Naive B cell (primary cell): ENCODE measurements at regions not wholly inside any gene's neighbourhood (a gene's known extent, or its start where the extent isn't known, plus 50 kb on each side); places are given as distances from the start of the nearest gene placed in this dataset.

Source experiments
- ATAC-seq, 2 donors: fragments of 150-1000 bp; cut with Tn5 transposase; 2 replicates each; pipeline ENCODE4 v1.10.0; 2021; ENCODE audit warnings: low read depth in 2 of 2, mild to moderate bottlenecking in 2 of 2, moderate library complexity in 2 of 2
- DNase-seq: peaks from one replicate; pipeline ENCODE4 v3.0.0; 2022
- H3K27ac Mint-ChIP-seq, 6 donors: one replicate each; pipeline ENCODE4 v1.8.0; 2020 to 2022; ENCODE audit warnings: mild to moderate bottlenecking in 6 of 6, mixed read lengths in 6 of 6, moderate library complexity in 5 of 6, inconsistent platforms in 2 of 6
- H3K27me3 Mint-ChIP-seq, 3 donors: one replicate each; pipeline ENCODE4 v1.8.0; 2021 to 2022; ENCODE audit warnings: mixed read lengths in 3 of 3, mild to moderate bottlenecking in 1 of 3
- H3K36me3 Mint-ChIP-seq, 2 donors: one replicate each; pipeline ENCODE4 v1.8.0; 2020 to 2022; ENCODE audit warnings: mixed read lengths in 2 of 2, inconsistent platforms in 1 of 2, mild to moderate bottlenecking in 1 of 2
- H3K4me1 Mint-ChIP-seq, 3 donors: one replicate each; pipeline ENCODE4 v1.8.0; 2020 to 2022; ENCODE audit warnings: mixed read lengths in 3 of 3, inconsistent platforms in 1 of 3, mild to moderate bottlenecking in 1 of 3, moderate library complexity in 1 of 3
- H3K4me3 Mint-ChIP-seq, 8 donors: one replicate each; pipeline ENCODE4 v1.8.0; 2020 to 2022; ENCODE audit warnings: mild to moderate bottlenecking in 8 of 8, mixed read lengths in 8 of 8, moderate library complexity in 8 of 8, inconsistent platforms in 2 of 8
- H3K9me3 Mint-ChIP-seq, 7 donors: one replicate each; pipeline ENCODE4 v1.8.0; 2020 to 2022; ENCODE audit warnings: mixed read lengths in 7 of 7, mild to moderate bottlenecking in 5 of 7, inconsistent platforms in 2 of 7, moderate library complexity in 1 of 7

DNA sequence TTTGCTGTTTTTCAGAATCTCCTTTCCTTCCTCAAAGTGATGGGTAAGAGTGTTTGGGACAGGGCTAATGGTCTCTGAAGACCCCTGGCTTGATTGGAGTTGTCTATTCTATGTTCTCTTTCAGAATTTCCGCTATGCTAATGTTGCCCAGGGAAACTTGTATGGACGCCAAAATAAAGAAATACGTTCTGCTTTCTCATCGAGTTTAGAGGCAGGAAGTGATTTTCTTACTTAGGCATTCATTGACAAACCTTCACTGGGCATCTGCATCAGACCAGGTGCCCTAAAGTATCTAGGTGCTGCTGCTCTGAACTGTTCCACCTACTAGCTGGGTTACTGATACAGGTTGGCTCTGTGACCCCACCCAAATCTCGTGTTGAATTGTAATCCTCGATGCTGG is 787.9 kb upstream of the EEF2KMT start:
- Mint-ChIP-seq H3K36me3 (no peaks in the 10 kb centered on the region), H3K4me3 (no peak overlapping the region), H3K4me1 (no peaks in the 10 kb centered on the region), H3K27me3 (peaks cover 0 to 5% (median 0%) of the 10 kb centered on the region in 3 donors), H3K9me3 (peaks cover 2 to 9% (median 5%) of the 10 kb centered on the region in 7 donors), H3K27ac (no peak overlapping the region)
- no peak for ATAC-seq
- DNase-seq: no peak

DNA sequence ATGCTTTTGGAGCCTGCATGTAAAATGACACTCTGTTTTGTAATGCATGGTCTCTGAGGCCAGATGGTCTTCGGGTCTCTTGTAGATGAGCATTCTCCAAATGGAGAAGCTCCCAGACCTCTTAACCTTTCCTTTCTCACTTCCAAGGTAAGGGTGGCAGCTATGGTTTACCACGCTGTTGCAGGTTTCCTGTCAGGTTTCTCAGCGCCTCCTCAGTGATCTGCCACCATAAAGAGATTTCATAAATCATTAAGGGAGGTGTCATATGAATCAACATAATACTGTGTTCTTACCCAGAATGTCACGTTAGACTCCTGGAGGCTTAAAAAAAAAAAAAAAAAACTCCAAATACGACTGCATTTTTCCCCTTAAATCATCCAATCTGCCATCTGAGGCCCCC is 787.4 kb upstream of the EEF2KMT start:
- Mint-ChIP-seq H3K36me3 (no peaks in the 10 kb centered on the region), H3K27me3 (peaks cover 0 to 5% (median 0%) of the 10 kb centered on the region in 3 donors), H3K27ac (no peak overlapping the region), H3K4me3 (no peak overlapping the region), H3K4me1 (no peaks in the 10 kb centered on the region), H3K9me3 (peaks cover 2 to 9% (median 5%) of the 10 kb centered on the region in 7 donors)
- no peak for ATAC-seq
- DNase-seq: no peak

- H3K36me3 Mint-ChIP-seq: no peaks in the 10 kb centered on the region
- ATAC-seq: no peak
Measured at GRCh38 chr16:5884339-5884738, 786.7 kb upstream of the EEF2KMT start.

GRCh38 chr16:5882087-5882640 is 784.6 kb upstream of the EEF2KMT start:
- no peak for ATAC-seq

More at GRCh38 chr16:5884339-5884738, 786.7 kb upstream of the EEF2KMT start:
- peaks cover 0 to 5% (median 0%) of the 10 kb centered on the region in 3 donors for H3K27me3 Mint-ChIP-seq
- no peak overlapping the region for H3K27ac Mint-ChIP-seq
- no peak for DNase-seq
- no peak overlapping the region for H3K4me3 Mint-ChIP-seq
- H3K4me1 Mint-ChIP-seq: no peaks in the 10 kb centered on the region
- H3K9me3 Mint-ChIP-seq: peaks cover 2 to 9% (median 5%) of the 10 kb centered on the region in 7 donors

GRCh38 chr16:5875416-5875815 is 777.8 kb upstream of the EEF2KMT start:
- H3K27me3 Mint-ChIP-seq: peaks cover 0 to 4% (median 0%) of the 10 kb centered on the region in 3 donors
- H3K4me1 Mint-ChIP-seq: no peaks in the 10 kb centered on the region
- no peak overlapping the region for H3K4me3 Mint-ChIP-seq
- ATAC-seq: no peak
- DNase-seq: no peak
- no peak overlapping the region for H3K27ac Mint-ChIP-seq
- H3K9me3 Mint-ChIP-seq: peaks cover 0 to 13% (median 5%) of the 10 kb centered on the region in 7 donors
- no peaks in the 10 kb centered on the region for H3K36me3 Mint-ChIP-seq

More at GRCh38 chr16:5882087-5882640, 784.6 kb upstream of the EEF2KMT start:
- Mint-ChIP-seq H3K36me3 (no peaks in the 10 kb centered on the region), H3K27me3 (peaks cover 0 to 5% (median 0%) of the 10 kb centered on the region in 3 donors), H3K9me3 (peaks cover 0 to 9% (median 2%) of the 10 kb centered on the region in 7 donors), H3K27ac (no peak overlapping the region), H3K4me1 (no peaks in the 10 kb centered on the region), H3K4me3 (no peak overlapping the region)
- no peak for DNase-seq

GRCh38 chr16:5874899-5875298 is 777.3 kb upstream of the EEF2KMT start:
- H3K27ac Mint-ChIP-seq: no peak overlapping the region
- no peaks in the 10 kb centered on the region for H3K36me3 Mint-ChIP-seq
- no peak for ATAC-seq
- H3K4me3 Mint-ChIP-seq: no peak overlapping the region
- no peak for DNase-seq
- peaks cover 0 to 13% (median 5%) of the 10 kb centered on the region in 7 donors for H3K9me3 Mint-ChIP-seq
- peaks cover 0 to 4% (median 0%) of the 10 kb centered on the region in 3 donors for H3K27me3 Mint-ChIP-seq
- H3K4me1 Mint-ChIP-seq: no peaks in the 10 kb centered on the region

GRCh38 chr16:5873221-5873620 is 775.6 kb upstream of the EEF2KMT start:
- Mint-ChIP-seq H3K9me3 (peaks cover 0 to 13% (median 5%) of the 10 kb centered on the region in 7 donors), H3K27me3 (peaks cover 0 to 4% (median 0%) of the 10 kb centered on the region in 3 donors), H3K4me3 (no peak overlapping the region), H3K36me3 (no peaks in the 10 kb centered on the region), H3K4me1 (no peaks in the 10 kb centered on the region), H3K27ac (no peak overlapping the region)
- DNase-seq (no peak), ATAC-seq (no peak)

GRCh38 chr16:5870886-5871691 is 773.5 kb upstream of the EEF2KMT start:
- H3K27ac Mint-ChIP-seq: no peak overlapping the region
- DNase-seq (no peak), ATAC-seq (no peak)
- no peak overlapping the region for H3K4me3 Mint-ChIP-seq
- peaks cover 0 to 4% (median 0%) of the 10 kb centered on the region in 3 donors for H3K27me3 Mint-ChIP-seq
- H3K9me3 Mint-ChIP-seq: peaks cover 0 to 10% (median 5%) of the 10 kb centered on the region in 7 donors
- H3K36me3 Mint-ChIP-seq: no peaks in the 10 kb centered on the region
- no peaks in the 10 kb centered on the region for H3K4me1 Mint-ChIP-seq

DNA sequence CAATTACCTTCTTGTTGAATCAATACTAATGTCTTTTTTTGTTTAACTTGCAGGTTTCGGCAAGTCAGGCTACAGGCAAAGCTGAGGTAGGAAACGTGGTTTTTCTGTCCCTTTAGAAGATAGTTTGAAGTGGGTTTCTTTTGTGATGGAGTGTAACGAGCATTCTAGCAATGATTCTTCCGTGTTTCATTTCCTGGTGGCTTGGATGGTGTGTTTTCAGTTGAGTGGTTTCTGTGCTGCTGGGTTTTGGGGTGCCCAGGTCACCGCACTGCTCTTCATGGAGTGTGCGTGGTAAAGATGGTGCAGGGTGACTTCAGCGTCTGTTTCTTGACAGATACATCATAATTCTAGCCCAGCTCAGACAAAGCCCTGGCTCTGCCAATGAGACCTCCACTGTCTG is 769.7 kb upstream of the EEF2KMT start:
- peaks cover 0 to 4% (median 0%) of the 10 kb centered on the region in 3 donors for H3K27me3 Mint-ChIP-seq
- no peak overlapping the region for H3K4me3 Mint-ChIP-seq
- no peaks in the 10 kb centered on the region for H3K4me1 Mint-ChIP-seq
- ATAC-seq: no peak
- no peak for DNase-seq
- no peaks in the 10 kb centered on the region for H3K36me3 Mint-ChIP-seq
- no peak overlapping the region for H3K27ac Mint-ChIP-seq
- H3K9me3 Mint-ChIP-seq: peaks cover 0 to 5% (median 0%) of the 10 kb centered on the region in 7 donors

GRCh38 chr16:5865236-5865635 is 767.6 kb upstream of the EEF2KMT start:
- ATAC-seq (no peak), DNase-seq (no peak)
- peaks cover 0 to 7% (median 0%) of the 10 kb centered on the region in 3 donors for H3K27me3 Mint-ChIP-seq

GRCh38 chr16:5863071-5863606 is 765.5 kb upstream of the EEF2KMT start:
- no peak for DNase-seq

More at GRCh38 chr16:5865236-5865635, 767.6 kb upstream of the EEF2KMT start:
- no peaks in the 10 kb centered on the region for H3K4me1 Mint-ChIP-seq
- H3K36me3 Mint-ChIP-seq: no peaks in the 10 kb centered on the region
- peaks cover 0 to 7% (median 4%) of the 10 kb centered on the region in 7 donors for H3K9me3 Mint-ChIP-seq
- no peak overlapping the region for H3K4me3 Mint-ChIP-seq
- H3K27ac Mint-ChIP-seq: no peak overlapping the region

DNA sequence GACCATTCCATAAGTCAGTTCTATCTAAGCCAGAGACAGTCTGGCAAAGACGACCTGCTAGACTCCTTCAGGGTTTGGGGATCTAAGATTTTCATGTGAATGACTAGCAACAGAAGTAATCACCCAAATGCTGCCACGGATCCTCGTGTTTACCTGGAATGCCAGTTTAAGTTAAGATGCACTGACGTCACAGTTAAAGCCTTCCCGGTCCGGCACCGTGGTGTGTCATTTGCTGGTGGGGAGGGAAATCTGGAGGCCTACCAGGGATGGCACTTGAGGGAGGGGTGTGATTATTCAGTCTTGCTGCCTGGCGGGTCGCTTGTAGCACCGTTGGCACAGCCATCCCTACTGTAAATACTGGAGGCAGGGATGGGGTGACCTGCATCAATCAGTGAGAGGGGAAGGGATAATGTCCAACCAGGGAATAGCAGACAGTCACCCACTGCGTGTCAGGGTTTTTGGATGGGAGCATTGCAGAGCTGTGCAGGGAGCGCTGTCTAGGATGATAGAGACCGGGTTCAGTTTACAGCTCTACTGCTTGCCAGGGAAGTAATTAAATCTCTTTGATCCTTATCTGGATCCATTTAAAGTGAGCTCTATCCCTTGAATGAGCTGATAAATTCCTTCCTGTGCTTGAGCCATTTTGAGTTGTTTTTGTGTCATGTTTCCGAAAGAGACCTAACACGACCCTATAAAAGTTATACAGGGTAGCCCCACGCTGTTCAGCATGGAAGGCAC is 764.7 kb upstream of the EEF2KMT start:
- no peaks in the 10 kb centered on the region for H3K36me3 Mint-ChIP-seq
- peaks cover 0 to 8% (median 2%) of the 10 kb centered on the region in 7 donors for H3K9me3 Mint-ChIP-seq
- H3K4me1 Mint-ChIP-seq: no peaks in the 10 kb centered on the region
- no peak for DNase-seq
- ATAC-seq: no peak
- no peak overlapping the region for H3K27ac Mint-ChIP-seq
- peaks cover 0 to 7% (median 0%) of the 10 kb centered on the region in 3 donors for H3K27me3 Mint-ChIP-seq
- H3K4me3 Mint-ChIP-seq: no peak overlapping the region

More at GRCh38 chr16:5863071-5863606, 765.5 kb upstream of the EEF2KMT start:
- peaks cover 0 to 7% (median 2%) of the 10 kb centered on the region in 7 donors for H3K9me3 Mint-ChIP-seq
- ATAC-seq: no peak
- peaks cover 0 to 7% (median 0%) of the 10 kb centered on the region in 3 donors for H3K27me3 Mint-ChIP-seq
- H3K4me3 Mint-ChIP-seq: no peak overlapping the region
- no peak overlapping the region for H3K27ac Mint-ChIP-seq
- no peaks in the 10 kb centered on the region for H3K36me3 Mint-ChIP-seq
- H3K4me1 Mint-ChIP-seq: no peaks in the 10 kb centered on the region

- peaks cover 0 to 7% (median 0%) of the 10 kb centered on the region in 3 donors for H3K27me3 Mint-ChIP-seq
- H3K9me3 Mint-ChIP-seq: peaks cover 0 to 8% (median 2%) of the 10 kb centered on the region in 7 donors
- no peaks in the 10 kb centered on the region for H3K4me1 Mint-ChIP-seq
- no peak overlapping the region for H3K4me3 Mint-ChIP-seq
- DNase-seq: no peak
- H3K27ac Mint-ChIP-seq: no peak overlapping the region
- H3K36me3 Mint-ChIP-seq: no peaks in the 10 kb centered on the region
- no peak for ATAC-seq
Measured at GRCh38 chr16:5861241-5861640, 763.6 kb upstream of the EEF2KMT start.
